AG09309 (cell line): ENCODE measurements at regions not wholly inside any gene's neighbourhood (a gene's known extent, or its start where the extent isn't known, plus 50 kb on each side); places are given as distances from the start of the nearest gene placed in this dataset.

Source experiments
- DNase-seq: peaks from one replicate; pipeline ENCODE4 v3.0.0-alpha.2; 2010; ENCODE audit warnings: low read depth
- H3K4me3 ChIP-seq: 2 replicates; pipeline ENCODE4 v1.5.1; 2011; ENCODE audit warnings: mild to moderate bottlenecking, low read depth, low read length, moderate library complexity; ENCODE audit not compliant: control insufficient read depth
- TF ChIP-seq, protein P1 (sequence below): IDR thresholded peaks from 2 replicates; pipeline ENCODE4 v1.5.1; 2011; ENCODE audit warnings: mild to moderate bottlenecking, low read depth, low read length, inconsistent platforms; ENCODE audit not compliant: insufficient read depth, control insufficient read depth; ENCODE audit errors: missing control alignments

DNA sequence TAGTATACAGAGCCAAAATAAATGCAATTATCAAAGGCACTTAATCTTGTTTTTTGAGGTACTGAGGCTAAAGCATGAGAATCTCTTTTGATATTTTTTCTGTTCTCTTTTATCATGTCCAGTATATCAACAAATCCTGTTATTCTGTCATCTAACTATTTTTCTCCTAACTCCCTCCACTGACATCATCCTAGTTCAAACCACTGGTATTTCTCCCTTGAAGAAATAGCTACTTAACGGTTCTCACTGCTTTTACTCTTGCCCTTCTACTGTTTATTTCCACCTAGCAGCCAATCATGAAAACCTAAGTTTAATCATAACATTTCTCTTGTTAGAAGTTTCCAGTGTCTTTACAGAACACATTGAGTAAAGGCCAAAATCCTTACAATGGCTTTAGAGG, 317.6 kb downstream of the GPD2 start:
- H3K4me3 ChIP-seq = no peak overlapping the region
- TF ChIP-seq, protein P1, sequence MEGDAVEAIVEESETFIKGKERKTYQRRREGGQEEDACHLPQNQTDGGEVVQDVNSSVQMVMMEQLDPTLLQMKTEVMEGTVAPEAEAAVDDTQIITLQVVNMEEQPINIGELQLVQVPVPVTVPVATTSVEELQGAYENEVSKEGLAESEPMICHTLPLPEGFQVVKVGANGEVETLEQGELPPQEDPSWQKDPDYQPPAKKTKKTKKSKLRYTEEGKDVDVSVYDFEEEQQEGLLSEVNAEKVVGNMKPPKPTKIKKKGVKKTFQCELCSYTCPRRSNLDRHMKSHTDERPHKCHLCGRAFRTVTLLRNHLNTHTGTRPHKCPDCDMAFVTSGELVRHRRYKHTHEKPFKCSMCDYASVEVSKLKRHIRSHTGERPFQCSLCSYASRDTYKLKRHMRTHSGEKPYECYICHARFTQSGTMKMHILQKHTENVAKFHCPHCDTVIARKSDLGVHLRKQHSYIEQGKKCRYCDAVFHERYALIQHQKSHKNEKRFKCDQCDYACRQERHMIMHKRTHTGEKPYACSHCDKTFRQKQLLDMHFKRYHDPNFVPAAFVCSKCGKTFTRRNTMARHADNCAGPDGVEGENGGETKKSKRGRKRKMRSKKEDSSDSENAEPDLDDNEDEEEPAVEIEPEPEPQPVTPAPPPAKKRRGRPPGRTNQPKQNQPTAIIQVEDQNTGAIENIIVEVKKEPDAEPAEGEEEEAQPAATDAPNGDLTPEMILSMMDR = no peak
- no peak for DNase-seq

DNA sequence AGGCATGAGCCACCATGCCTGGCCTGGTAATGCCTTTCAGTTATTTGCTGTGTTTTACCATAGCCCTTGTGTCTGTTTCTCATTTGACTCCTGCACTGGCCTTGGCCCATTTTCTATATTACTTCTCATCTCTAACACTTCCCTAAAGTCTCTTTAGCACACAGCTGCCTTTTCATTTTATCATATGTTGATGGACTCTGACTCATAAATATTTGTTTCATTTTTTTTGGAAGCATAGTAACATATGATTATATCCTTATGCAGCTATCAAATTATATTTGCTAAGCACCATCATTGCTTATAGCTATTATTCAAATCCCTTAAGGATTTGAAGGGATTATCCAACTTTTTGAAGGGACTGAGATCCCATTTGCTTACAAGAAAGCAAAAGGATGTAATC, 320.3 kb downstream of the GPD2 start:
- no peak overlapping the region for H3K4me3 ChIP-seq
- TF ChIP-seq, protein P1 = no peak
- no peak for DNase-seq

DNA sequence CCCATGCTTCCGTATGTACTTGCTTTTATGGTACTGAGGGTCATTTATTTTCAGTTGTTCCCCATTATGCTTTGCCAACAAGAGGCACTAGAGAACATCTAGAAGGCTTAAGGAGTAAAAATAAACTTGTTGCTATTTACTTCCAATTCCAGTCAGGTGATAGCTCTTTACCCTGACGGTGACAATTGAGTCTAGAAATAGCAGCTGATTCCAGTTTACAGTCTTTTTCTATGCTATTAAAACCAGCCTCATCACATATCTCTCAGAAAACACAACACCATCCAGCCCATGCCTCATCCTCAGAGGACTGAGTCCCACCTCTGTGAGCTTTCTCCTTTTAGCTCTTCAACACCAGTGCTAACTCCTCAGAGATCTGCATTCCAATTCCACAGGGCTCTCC, 327.0 kb downstream of the GPD2 start:
- no peak overlapping the region for H3K4me3 ChIP-seq
- no peak for DNase-seq

DNA sequence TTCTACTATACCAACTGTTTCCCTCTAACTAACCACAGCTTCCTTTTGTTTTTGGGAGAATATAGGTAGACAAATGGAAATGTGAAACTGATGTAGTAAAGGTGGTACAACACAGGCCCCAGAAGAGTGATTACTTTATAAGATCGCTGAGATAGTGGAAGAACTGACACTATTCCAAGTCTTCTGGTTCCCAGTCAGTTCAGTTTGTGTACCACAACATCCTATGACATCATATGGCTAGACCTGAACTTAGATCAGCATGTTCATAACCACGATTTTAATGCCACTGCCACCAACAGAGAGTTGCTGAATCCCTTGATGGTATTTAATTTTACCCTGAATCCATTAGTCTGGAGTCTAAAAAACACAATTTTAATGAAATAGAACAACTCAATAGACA, 328.9 kb downstream of the GPD2 start:
- no peak overlapping the region for H3K4me3 ChIP-seq
- DNase-seq = no peak
- TF ChIP-seq, protein P1 = no peak

More for the DNA sequence above, 327.0 kb downstream of the GPD2 start:
- TF ChIP-seq, protein P1 = no peak

DNA sequence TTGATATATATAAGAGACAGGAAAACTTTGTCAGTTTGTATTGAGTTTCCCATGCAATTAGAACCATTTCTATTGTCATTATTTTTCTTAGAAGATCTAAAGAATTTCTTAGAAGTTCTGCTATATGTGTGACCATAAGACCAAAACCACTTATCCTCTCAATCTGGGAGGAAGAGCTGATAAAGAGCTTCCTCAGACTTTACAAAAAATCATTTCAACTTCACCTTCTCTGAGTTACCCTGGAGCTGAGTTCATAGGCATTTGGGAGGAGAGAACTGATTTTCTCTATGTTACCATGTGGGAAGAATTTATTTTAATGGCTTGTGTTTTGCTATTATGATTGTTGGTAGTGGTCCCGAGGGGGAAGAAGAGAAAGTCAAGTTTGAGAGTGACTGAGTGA, 329.3 kb downstream of the GPD2 start:
- H3K4me3 ChIP-seq = no peak overlapping the region
- TF ChIP-seq, protein P1 = no peak
- DNase-seq = no peak

DNA sequence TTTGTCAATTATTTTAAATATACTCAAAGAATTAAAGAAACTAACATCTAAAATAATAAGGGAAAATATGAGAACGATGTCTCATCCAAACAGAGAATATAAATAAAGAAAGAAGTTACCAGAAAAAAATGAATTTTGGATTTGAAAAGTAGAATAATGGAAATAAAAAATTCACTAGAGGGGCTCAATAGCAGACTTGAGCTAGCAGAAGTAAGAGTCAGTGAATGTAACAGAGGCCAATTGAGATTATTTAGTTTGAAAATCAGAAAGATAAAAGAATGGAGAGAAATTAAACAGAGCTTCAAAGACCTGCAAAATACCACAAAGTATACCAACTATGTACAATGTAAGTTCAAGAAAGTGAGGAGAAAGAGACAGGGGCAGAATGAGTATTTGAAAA, 333.6 kb downstream of the GPD2 start:
- DNase-seq = no peak
- no peak overlapping the region for H3K4me3 ChIP-seq
- TF ChIP-seq, protein P1 = no peak

DNA sequence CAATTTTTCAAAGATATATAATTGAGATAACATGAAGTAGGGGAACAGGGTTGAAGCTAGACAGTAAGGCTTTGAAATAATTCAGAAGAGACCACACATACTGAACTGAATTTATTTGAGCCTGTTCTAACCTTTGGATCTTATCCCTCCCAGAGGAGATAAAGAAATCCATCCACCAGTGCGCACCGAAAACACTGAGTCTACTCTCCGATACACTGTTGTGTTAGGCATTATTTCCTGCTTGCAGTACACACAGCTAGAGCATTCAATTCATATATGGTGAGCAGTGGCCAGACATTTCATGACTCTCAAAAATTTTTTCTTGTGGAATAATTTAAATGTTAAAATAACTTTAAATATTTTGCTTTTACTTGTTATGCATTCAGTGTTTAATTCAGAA, 342.7 kb downstream of the GPD2 start:
- H3K4me3 ChIP-seq = no peak overlapping the region
- DNase-seq = no peak
- TF ChIP-seq, protein P1 = no peak
